HG03060 (cell line): ENCODE measurements at regions not wholly inside any gene's neighbourhood (a gene's known extent, or its start where the extent isn't known, plus 50 kb on each side); places are given as distances from the start of the nearest gene placed in this dataset.
"Not testable (repeated sequence)": the region's sequence is repeated elsewhere in the genome, so short reads cannot be mapped to it uniquely, and the experiment has no call there.

Source experiments
- ATAC-seq: cut with Tn5 transposase; IDR thresholded peaks from one replicate; pipeline ENCODE4 v1.9.1; 2021; ENCODE audit warnings: low read depth, moderate number of reproducible peaks; ENCODE audit not compliant: unreplicated experiment

DNA sequence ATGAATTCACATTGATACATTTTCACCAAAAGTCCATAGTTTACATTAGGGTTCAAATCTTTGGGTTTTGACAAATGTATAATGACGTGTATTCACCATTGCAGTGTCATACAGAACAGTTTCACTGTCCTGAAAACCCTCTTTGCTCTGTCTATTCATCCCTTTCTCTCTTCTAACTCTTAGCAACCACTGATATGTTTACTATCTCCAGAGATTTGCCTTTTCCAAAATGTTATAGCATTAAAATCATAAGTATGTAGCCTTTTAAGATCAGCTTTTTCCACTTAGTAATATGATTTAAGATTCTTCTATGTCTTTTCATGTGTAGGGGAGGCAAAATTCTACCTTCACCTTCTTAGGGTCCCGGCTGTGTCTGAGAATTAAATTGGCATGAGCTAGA, 203.8 kb downstream of the TPRG1 start:
- ATAC-seq: no peak

- ATAC-seq: no peak
Observed at GRCh38 chr3:189383630-189384029, 211.9 kb downstream of the TPRG1 start.

- not testable (repeated sequence) for ATAC-seq
Observed at GRCh38 chr3:189385880-189386279, 214.1 kb downstream of the TPRG1 start.

DNA sequence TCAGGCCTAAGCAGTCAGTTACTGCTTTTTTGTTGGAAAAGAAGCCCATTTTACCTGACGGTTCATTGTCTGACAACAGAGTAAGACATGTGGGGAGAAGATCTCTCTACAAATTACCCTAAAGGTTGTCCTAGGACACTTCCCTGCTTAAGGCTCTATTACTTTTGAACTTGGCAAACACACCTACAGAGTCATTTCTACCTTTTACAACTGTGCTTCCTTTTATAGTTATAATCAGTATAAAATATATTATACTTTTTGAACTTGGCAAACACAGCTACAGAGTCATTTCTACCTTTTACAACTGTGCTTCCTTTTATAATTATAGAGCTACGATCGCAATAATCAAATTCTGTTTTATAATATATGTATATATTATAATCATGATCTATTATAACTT, 215.0 kb downstream of the TPRG1 start:
- ATAC-seq: no peak

DNA sequence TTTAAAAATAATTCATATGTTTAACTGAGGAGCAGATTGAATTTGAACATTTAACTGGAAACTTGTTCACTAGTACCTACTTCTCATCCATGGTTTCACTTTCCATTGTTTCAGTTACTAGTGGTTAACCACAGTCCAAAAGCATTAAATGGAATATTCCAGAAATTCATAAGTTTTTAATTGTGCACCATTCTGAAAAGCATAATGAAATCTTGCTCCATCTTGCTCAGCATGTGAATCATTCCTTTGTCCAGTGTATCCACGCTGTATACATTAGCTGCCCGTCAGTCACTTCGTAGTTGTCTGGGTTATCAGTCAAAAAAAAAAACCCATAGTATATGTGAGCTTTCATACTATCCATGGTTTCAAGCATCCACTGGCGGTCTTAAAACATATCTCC, 217.6 kb downstream of the TPRG1 start:
- no peak for ATAC-seq

GRCh38 chr3:189393598-189393997, 221.8 kb downstream of the TPRG1 start:
- ATAC-seq: no peak

GRCh38 chr3:189394599-189395121, 222.9 kb downstream of the TPRG1 start:
- peak; percentile 83 for ATAC-seq

DNA sequence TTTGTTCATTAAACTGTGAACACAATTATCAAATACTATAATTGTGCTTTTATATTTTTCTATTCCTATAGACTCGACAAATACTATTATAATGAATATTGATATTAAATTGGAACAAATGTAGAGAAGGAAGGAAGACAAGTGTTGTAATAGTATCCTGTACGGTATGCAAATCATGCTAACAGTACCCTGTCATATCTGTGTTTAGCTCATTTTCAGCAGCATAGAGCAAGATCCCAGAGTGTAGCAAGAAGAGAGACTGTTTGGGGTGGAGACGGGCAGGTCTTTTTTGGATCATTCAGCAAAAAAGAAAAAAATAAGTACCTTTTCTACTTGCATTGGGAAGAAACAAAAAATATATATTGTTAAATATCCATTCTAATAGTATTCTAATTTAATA, 224.1 kb downstream of the TPRG1 start:
- ATAC-seq: no peak

DNA sequence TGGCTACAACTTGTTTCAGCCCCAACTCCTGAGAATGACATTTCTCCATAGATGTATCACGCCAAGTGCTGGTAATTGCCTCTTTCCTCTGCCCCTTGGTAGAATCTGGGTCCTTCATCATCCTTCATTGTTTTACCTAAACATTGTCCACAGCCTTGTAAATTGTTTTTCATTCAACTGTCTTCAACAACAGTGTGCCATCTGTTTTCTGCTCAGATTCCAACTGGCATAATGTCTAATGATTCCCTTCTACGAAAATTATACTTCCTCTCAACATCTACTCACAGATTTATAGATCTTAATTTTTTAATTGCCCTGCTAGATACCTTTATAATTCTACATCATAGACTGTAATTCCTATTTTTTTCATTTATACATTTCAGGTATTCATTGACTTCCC, 226.9 kb downstream of the TPRG1 start:
- ATAC-seq: no peak

GRCh38 chr3:189401196-189401595, 229.4 kb downstream of the TPRG1 start:
- ATAC-seq: no peak

GRCh38 chr3:189403194-189403593, 228.0 kb upstream of the TP63 start:
- ATAC-seq: no peak

DNA sequence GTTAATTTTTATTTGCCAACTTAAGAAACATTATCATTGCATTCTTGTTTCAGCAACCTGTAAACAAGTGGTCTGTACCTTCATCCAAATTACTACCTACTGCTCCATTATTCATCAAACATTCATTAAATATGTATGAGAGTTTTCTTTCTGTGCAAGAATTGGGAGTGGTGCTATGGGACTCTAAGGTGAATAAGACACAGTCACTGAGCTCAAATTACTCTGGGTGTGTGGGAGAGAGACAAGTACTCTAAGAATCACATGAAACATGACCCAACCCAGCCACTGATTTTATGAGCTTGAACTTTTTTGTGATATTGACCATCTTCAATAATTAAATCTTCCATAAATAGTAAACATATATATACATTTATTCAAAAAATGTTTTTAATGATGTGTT, 227.2 kb upstream of the TP63 start:
- no peak for ATAC-seq

DNA sequence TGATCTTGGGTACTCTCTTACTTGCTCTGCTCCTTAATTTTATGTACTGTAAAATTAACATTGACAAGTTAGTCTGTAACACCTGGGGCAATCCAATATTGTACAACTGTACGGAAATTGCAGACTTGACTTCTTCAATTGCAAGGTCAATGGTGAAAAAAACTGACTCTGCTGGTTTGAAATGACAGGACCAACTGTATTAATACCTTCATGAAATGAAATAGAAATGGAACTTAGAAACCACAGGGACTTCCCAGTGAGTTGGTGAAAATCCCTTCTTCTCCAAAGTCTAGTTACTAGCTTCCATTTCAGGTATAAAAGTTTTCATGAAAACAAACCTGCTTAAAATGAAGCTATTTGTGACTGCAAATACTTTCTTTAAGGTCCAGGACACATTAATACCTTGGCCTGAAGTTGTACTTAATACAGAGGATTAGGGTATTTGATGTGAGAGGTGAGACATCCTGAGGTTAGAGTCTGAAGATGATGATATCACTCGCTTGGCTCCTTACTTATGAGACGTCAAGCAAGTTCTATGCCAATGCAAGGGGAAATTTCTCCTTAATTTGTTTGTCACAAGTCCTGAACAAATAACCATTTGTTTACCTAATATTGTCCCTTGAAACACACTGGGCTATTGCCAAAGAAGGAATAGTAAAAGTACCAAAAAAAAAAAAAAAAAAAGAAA, 226.2 kb upstream of the TP63 start:
- no peak for ATAC-seq

DNA sequence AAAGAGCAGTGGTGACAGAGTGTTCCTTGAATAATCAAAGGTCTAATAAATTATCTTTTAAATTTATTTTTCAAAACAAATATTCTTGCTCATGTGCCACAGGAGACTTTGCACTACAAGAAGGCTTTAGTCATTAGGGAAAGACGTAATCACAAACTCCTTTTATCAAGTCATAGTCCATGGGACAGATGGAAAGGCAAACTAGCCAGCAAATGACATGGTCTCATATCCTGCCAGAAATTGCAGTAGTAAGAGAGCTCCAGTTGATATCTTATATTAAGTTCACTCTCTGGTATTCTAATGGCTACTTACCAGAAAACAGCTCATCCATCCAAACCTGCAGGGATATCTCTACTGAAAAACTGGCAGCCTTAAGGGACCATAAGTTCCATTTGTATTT, 225.0 kb upstream of the TP63 start:
- ATAC-seq: no peak

- ATAC-seq: no peak
Observed at GRCh38 chr3:189410522-189410921, 220.7 kb upstream of the TP63 start.

DNA sequence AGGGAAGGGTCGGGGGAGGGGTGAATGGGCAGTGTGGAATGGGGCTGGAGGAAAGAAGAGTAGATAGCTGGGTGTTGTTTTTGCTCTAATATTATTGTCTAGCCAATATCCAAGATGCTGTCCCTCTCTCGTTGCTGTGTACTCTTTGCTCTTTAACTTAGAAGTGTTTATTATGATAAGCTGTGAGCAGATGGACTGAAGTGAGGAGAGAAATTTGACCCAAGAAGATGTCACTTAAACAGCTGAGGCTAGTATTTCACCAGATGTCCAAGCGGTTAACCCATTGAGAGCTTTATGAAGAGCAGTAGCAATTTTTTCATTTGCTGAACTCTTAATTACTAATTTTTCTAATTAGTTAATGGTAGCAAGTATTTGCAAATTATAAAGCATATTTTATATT, 212.2 kb upstream of the TP63 start:
- no peak for ATAC-seq

- ATAC-seq: no peak
Observed at GRCh38 chr3:189419683-189420082, 211.5 kb upstream of the TP63 start.

- no peak for ATAC-seq
Observed at GRCh38 chr3:189424922-189425321, 206.3 kb upstream of the TP63 start.

DNA sequence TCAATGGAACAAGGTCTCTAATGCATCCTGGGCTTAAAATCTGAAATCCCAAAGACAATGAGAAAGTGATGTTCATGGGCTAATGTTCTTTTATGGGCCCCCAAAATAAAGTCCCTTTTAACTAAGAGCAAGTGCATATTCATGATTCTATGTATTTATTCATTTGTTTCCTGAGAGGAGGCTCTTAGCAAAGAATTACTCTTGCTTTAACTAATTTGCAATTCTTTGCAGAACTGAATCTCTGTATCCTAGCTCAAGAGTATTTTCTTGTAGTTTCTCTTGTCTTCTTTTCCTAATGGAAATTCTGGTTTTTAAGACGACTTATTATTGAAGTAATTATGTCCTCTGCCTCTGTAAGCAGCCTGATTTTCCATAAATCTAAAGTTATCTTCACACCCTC, 202.2 kb upstream of the TP63 start:
- no peak for ATAC-seq

GRCh38 chr3:189430166-189430565, 201.0 kb upstream of the TP63 start:
- no peak for ATAC-seq

- not testable (repeated sequence) for ATAC-seq
Observed at GRCh38 chr3:189442257-189442656, 188.9 kb upstream of the TP63 start.

- ATAC-seq: no peak
Observed at GRCh38 chr3:189446959-189447560, 184.1 kb upstream of the TP63 start.
